H1 (cell line): ENCODE measurements at regions not wholly inside any gene's neighbourhood (a gene's known extent, or its start where the extent isn't known, plus 50 kb on each side); places are given as distances from the start of the nearest gene placed in this dataset.
"Not testable (repeated sequence)": the region's sequence is repeated elsewhere in the genome, so short reads cannot be mapped to it uniquely, and the experiment has no call there.

Source experiments
- CTCF ChIA-PET: fragments of 300-600 bp; sonication (Branson Sonifier 250); formaldehyde crosslinking; loops from one replicate; lab custom pipeline; 2021; ENCODE audit not compliant: partially characterized antibody; lab: Charles Lee
- POLR2A ChIA-PET: fragments of 300-600 bp; sonication (Branson Sonifier 250); formaldehyde crosslinking; loops from one replicate; lab custom pipeline; 2021; ENCODE audit warnings: inconsistent platforms; ENCODE audit not compliant: partially characterized antibody; lab: Charles Lee
- DNase-seq, 2 experiments: peaks; one replicate each; pipeline versions ENCODE4 v3.0.0 to v3.0.0-alpha.2; 2010 to 2022; ENCODE audit warnings: low spot score in 2 of 2, low read depth in 1 of 2, mixed read lengths in 1 of 2
- FAIRE-seq: peaks from 2 replicates; lab custom pipeline; 2011; peaks lifted over from hg19 to GRCh38; lab: Jason Lieb, UNC
- H2AFZ ChIP-seq: 2 replicates; pipeline ENCODE4 v1.8.1; 2012; ENCODE audit warnings: low read length, inconsistent platforms
- H2AK5ac ChIP-seq: 2 replicates; pipeline ENCODE4 v1.6.1; 2013; ENCODE audit warnings: low read depth, low read length
- H2BK120ac ChIP-seq: replicated peaks from 2 replicates; pipeline ENCODE3; 2013; ENCODE audit warnings: low read depth, low read length, inconsistent platforms
- H2BK12ac ChIP-seq: 2 replicates; pipeline ENCODE4 v1.6.1; 2013; ENCODE audit warnings: low read depth, low read length
- H2BK15ac ChIP-seq: 2 replicates; pipeline ENCODE4 v1.6.1; 2013; ENCODE audit warnings: low read length
- H2BK20ac ChIP-seq: 2 replicates; pipeline ENCODE4 v1.6.1; 2013; ENCODE audit warnings: low read length
- H2BK5ac ChIP-seq: 2 replicates; pipeline ENCODE4 v1.6.1; 2013; ENCODE audit warnings: low read depth, low read length
- H3K14ac ChIP-seq: 2 replicates; pipeline ENCODE4 v1.6.1; 2013; ENCODE audit warnings: inconsistent platforms; ENCODE audit not compliant: insufficient read length
- H3K18ac ChIP-seq: 2 replicates; pipeline ENCODE4 v1.6.1; 2013; ENCODE audit warnings: low read length; ENCODE audit errors: extremely low read depth
- H3K23ac ChIP-seq: 2 replicates; pipeline ENCODE4 v1.6.1; 2013; ENCODE audit warnings: inconsistent platforms; ENCODE audit not compliant: insufficient read length
- H3K23me2 ChIP-seq: 2 replicates; pipeline ENCODE4 v1.6.1; 2013; ENCODE audit warnings: low read depth, low read length
- H3K27ac ChIP-seq: 2 replicates; pipeline ENCODE4 v1.6.1; 2011; ENCODE audit warnings: low read depth, low read length, inconsistent platforms
- H3K27me3 ChIP-seq, 4 experiments: replicated peaks in 1 of 4; 1 replicate in 1 of 4; 2 replicates in 3 of 4; pipeline versions ENCODE4 v1.6.1 to v1.8.1; 2011 to 2013; ENCODE audit warnings: low read length in 3 of 4, mild to moderate bottlenecking in 3 of 4, inconsistent platforms in 2 of 4, mixed read lengths in 2 of 4, moderate library complexity in 1 of 4; ENCODE audit not compliant: control insufficient read depth in 3 of 4, insufficient read depth in 3 of 4; ENCODE audit errors: extremely low read depth in 1 of 4
- H3K36me3 ChIP-seq, 4 experiments: 2 replicates each; pipeline versions ENCODE4 v1.6.1 to v1.8.1; 2011 to 2013; ENCODE audit warnings: mild to moderate bottlenecking in 4 of 4, low read length in 3 of 4, moderate library complexity in 2 of 4, control low read depth in 1 of 4, inconsistent platforms in 1 of 4; ENCODE audit not compliant: insufficient read depth in 4 of 4, control insufficient read depth in 2 of 4
- H3K4ac ChIP-seq: replicated peaks from 2 replicates; pipeline ENCODE3; 2013; ENCODE audit warnings: low read length, low read depth, mixed read lengths, inconsistent platforms; ENCODE audit not compliant: insufficient read length
- H3K4me1 ChIP-seq, 4 experiments: replicated peaks in 1 of 4; 1 replicate in 1 of 4; 2 replicates in 3 of 4; pipeline versions ENCODE4 v1.6.1 to v1.8.1; 2011 to 2013; ENCODE audit warnings: low read length in 3 of 4, inconsistent platforms in 2 of 4, mixed read lengths in 1 of 4; ENCODE audit not compliant: insufficient read depth in 4 of 4, control insufficient read depth in 3 of 4
- H3K4me2 ChIP-seq, 2 experiments: 2 replicates each; pipeline versions ENCODE4 v1.6.1 to v1.8.1; 2011 to 2013; ENCODE audit warnings: low read depth in 2 of 2, low read length in 2 of 2, control low read depth in 1 of 2, inconsistent platforms in 1 of 2, mild to moderate bottlenecking in 1 of 2; ENCODE audit not compliant: insufficient read depth in 1 of 2
- H3K4me3 ChIP-seq, 4 experiments: fragments of 200-600, 300-600 bp in 1 of 4; sonication (generic), shearing (Covaris generic), sonication (Bioruptor Twin) in 1 of 4; 2 replicates each; pipeline versions ENCODE4 v1.5.1 to v1.8.1; 2011 to 2016; ENCODE audit warnings: low read length in 4 of 4, low read depth in 3 of 4, control low read depth in 2 of 4, inconsistent platforms in 2 of 4, mild to moderate bottlenecking in 2 of 4, mixed read lengths in 1 of 4, moderate library complexity in 1 of 4; ENCODE audit not compliant: insufficient read depth in 2 of 4; ENCODE audit errors: extremely low read depth in 1 of 4
- H3K56ac ChIP-seq: replicated peaks from 2 replicates; pipeline ENCODE3; 2013; ENCODE audit warnings: low read depth, mild to moderate bottlenecking, mixed read lengths, low read length, inconsistent platforms; ENCODE audit not compliant: insufficient read length
- H3K79me1 ChIP-seq: 2 replicates; pipeline ENCODE4 v1.6.1; 2013; ENCODE audit warnings: low read depth, low read length, control low read depth
- H3K79me2 ChIP-seq, 2 experiments: 2 replicates each; pipeline versions ENCODE4 v1.6.1 to v1.8.1; 2012 to 2013; ENCODE audit warnings: low read length in 2 of 2, mild to moderate bottlenecking in 2 of 2, inconsistent platforms in 1 of 2; ENCODE audit not compliant: insufficient read depth in 2 of 2, control insufficient read depth in 1 of 2
- H3K9ac ChIP-seq, 4 experiments: replicated peaks in 1 of 4; 1 replicate in 1 of 4; 2 replicates in 3 of 4; pipeline versions ENCODE4 v1.6.1 to v1.8.1; 2011 to 2013; ENCODE audit warnings: low read depth in 3 of 4, low read length in 3 of 4, control low read depth in 2 of 4, mild to moderate bottlenecking in 2 of 4, moderate library complexity in 2 of 4, inconsistent platforms in 1 of 4; ENCODE audit errors: extremely low read depth in 1 of 4
- H3K9me3 ChIP-seq, 2 experiments: 2 replicates each; pipeline versions ENCODE4 v1.6.1 to v1.8.1; 2012 to 2013; ENCODE audit warnings: mild to moderate bottlenecking in 2 of 2, moderate library complexity in 2 of 2, control low read depth in 1 of 2, inconsistent platforms in 1 of 2, low read depth in 1 of 2, low read length in 1 of 2, mixed read lengths in 1 of 2; ENCODE audit not compliant: insufficient read depth in 2 of 2
- H4K20me1 ChIP-seq, 2 experiments: replicated peaks in 1 of 2; 2 replicates each; pipeline versions ENCODE3 to v1.8.1; 2011 to 2013; ENCODE audit warnings: inconsistent platforms in 2 of 2, low read length in 2 of 2, mild to moderate bottlenecking in 1 of 2; ENCODE audit not compliant: insufficient read depth in 2 of 2, control insufficient read depth in 1 of 2
- H4K5ac ChIP-seq: 2 replicates; pipeline ENCODE4 v1.6.1; 2013; ENCODE audit warnings: low read length, low read depth, mixed read lengths, inconsistent platforms; ENCODE audit not compliant: insufficient read length
- H4K8ac ChIP-seq: 2 replicates; pipeline ENCODE4 v1.8.0; 2013; ENCODE audit warnings: mild to moderate bottlenecking, moderate library complexity, low read length, inconsistent platforms; ENCODE audit not compliant: insufficient read depth; ENCODE audit errors: extremely low read depth
- H4K91ac ChIP-seq: replicated peaks from 2 replicates; pipeline ENCODE3; 2013; ENCODE audit warnings: low read length, mixed read lengths, inconsistent platforms; ENCODE audit not compliant: insufficient read length
- WGBS, 2 experiments: shearing (Covaris generic) in 1 of 2; methylation state at CpG; one replicate each; pipeline versions ENCODE4 v1.1.6 to v1.1.7; 2013 to 2015; ENCODE audit warnings: low lambda C conversion rate in 2 of 2, mixed read lengths in 2 of 2, inconsistent platforms in 1 of 2, low coverage in 1 of 2, missing lambda C conversion rate in 1 of 2; ENCODE audit not compliant: insufficient replicate concordance in 2 of 2, insufficient coverage in 1 of 2, insufficient read length in 1 of 2; ENCODE audit errors: extremely low coverage in 1 of 2, missing lambda C conversion rate in 1 of 2; 5-methylcytosine and 5-hydroxymethylcytosine counted together

DNA sequence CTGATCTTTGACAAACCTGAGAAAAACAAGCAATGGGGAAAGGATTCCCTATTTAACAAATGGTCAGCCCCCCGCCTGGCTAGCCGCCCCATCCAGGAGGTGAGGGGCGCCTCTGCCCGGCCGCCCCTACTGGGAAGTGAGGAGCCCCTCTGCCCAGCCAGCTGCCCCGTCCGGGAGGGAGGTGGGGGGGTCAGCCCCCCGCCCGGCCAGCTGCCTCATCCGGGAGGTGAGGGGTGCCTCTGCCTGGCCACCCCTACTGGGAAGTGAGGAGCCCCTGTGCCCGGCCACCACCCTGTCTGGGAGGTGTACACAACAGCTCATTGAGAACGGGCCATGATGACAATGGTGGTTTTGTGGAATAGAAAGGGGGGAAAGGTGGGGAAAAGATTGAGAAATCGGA is 717.1 kb downstream of the COL12A1 start:
- H3K9ac ChIP-seq, H4K91ac ChIP-seq, H2AK5ac ChIP-seq, H2BK20ac ChIP-seq, H2AFZ ChIP-seq, H3K9me3 ChIP-seq, CTCF ChIA-PET, H3K18ac ChIP-seq, DNase-seq, H3K4me1 ChIP-seq, H3K79me1 ChIP-seq, H2BK15ac ChIP-seq, H3K27me3 ChIP-seq, H3K56ac ChIP-seq, H4K5ac ChIP-seq, H3K79me2 ChIP-seq, H2BK12ac ChIP-seq, H4K20me1 ChIP-seq, H3K36me3 ChIP-seq, H3K27ac ChIP-seq, H2BK5ac ChIP-seq, H3K14ac ChIP-seq, FAIRE-seq, H2BK120ac ChIP-seq, POLR2A ChIA-PET, H3K23me2 ChIP-seq, H4K8ac ChIP-seq, H3K4me3 ChIP-seq, H3K4ac ChIP-seq, H3K23ac ChIP-seq, H3K4me2 ChIP-seq: not testable (repeated sequence)
- WGBS, 2 experiments, result 89% methylated on average over 3 of the region's 13 CpGs; no CpG with 5 or more reads in 1 of the 2 experiments
